ENCODE measurements at regions not wholly inside any gene's neighbourhood (a gene's known extent, or its start where the extent isn't known, plus 50 kb on each side); places are given as distances from the start of the nearest gene placed in this dataset.

GRCh38 chr14:82421286-82421685 lies 887.6 kb upstream of the SEL1L start:
- Histone ChIP-seq H3K4me1 (ENCODE audit: insufficient read depth, low read length, severe bottlenecking) (no peaks in the 10 kb centered on the region), H3K9me3 (ENCODE audit: low read length) (no peaks in the 10 kb centered on the region), H3K4me3 (ENCODE audit: low read depth, low read length, poor library complexity, severe bottlenecking) (no peak overlapping the region), H3K9ac (ENCODE audit: low read length) (no peak overlapping the region), H3K79me2 (ENCODE audit: insufficient read depth, low read length) (no peaks in the 10 kb centered on the region), H3K4me2 (ENCODE audit: low read length) (no peak overlapping the region), H2AFZ (ENCODE audit: low read length) (no peak overlapping the region), H3K27ac (ENCODE audit: low read depth, low read length, poor library complexity, severe bottlenecking) (no peak overlapping the region), H3K36me3 (ENCODE audit: insufficient read depth, low read length) (no peaks in the 10 kb centered on the region), H3K27me3 (ENCODE audit: insufficient read depth, low read length) (no peaks in the 10 kb centered on the region), H4K20me1 (ENCODE audit: insufficient read depth, low read length) (no peaks in the 10 kb centered on the region), H3K9me2 (ENCODE audit: low read depth, low read length) (no peaks in the 10 kb centered on the region), H3F3A (ENCODE audit: insufficient read depth, low read length) (no peaks in the 10 kb centered on the region)
- no peak for TF ChIP-seq CTCF (IDR thresholded peaks at IDR 0.05; ENCODE audit: low read length)
- no peak for TF ChIP-seq EZH2 (IDR thresholded peaks at IDR 0.05; ENCODE audit: borderline replicate concordance, low read length)

GRCh38 chr14:82422230-82422629 lies 888.6 kb upstream of the SEL1L start:
- TF ChIP-seq EZH2 (IDR thresholded peaks at IDR 0.05; ENCODE audit: borderline replicate concordance, low read length), result no peak
- no peak for TF ChIP-seq CTCF (IDR thresholded peaks at IDR 0.05; ENCODE audit: low read length)
- Histone ChIP-seq H3K4me2 (ENCODE audit: low read length) (no peak overlapping the region), H3F3A (ENCODE audit: insufficient read depth, low read length) (no peaks in the 10 kb centered on the region), H2AFZ (ENCODE audit: low read length) (no peak overlapping the region), H3K4me3 (ENCODE audit: low read depth, low read length, poor library complexity, severe bottlenecking) (no peak overlapping the region), H4K20me1 (ENCODE audit: insufficient read depth, low read length) (no peaks in the 10 kb centered on the region), H3K27ac (ENCODE audit: low read depth, low read length, poor library complexity, severe bottlenecking) (no peak overlapping the region), H3K79me2 (ENCODE audit: insufficient read depth, low read length) (no peaks in the 10 kb centered on the region), H3K9ac (ENCODE audit: low read length) (no peak overlapping the region), H3K4me1 (ENCODE audit: insufficient read depth, low read length, severe bottlenecking) (no peaks in the 10 kb centered on the region), H3K9me3 (ENCODE audit: low read length) (no peaks in the 10 kb centered on the region), H3K36me3 (ENCODE audit: insufficient read depth, low read length) (no peaks in the 10 kb centered on the region), H3K9me2 (ENCODE audit: low read depth, low read length) (no peaks in the 10 kb centered on the region), H3K27me3 (ENCODE audit: insufficient read depth, low read length) (no peaks in the 10 kb centered on the region)

- no peak overlapping the region for H3K4me3 ChIP-seq (ENCODE audit: low read depth, low read length, poor library complexity, severe bottlenecking)
- H3K79me2 ChIP-seq (ENCODE audit: insufficient read depth, low read length), result no peaks in the 10 kb centered on the region
- H4K20me1 ChIP-seq (ENCODE audit: insufficient read depth, low read length), result no peaks in the 10 kb centered on the region
- TF ChIP-seq EZH2 (IDR thresholded peaks at IDR 0.05; ENCODE audit: borderline replicate concordance, low read length) (no peak), CTCF (IDR thresholded peaks at IDR 0.05; ENCODE audit: low read length) (no peak)
- H3K9me2 ChIP-seq (ENCODE audit: low read depth, low read length), result no peaks in the 10 kb centered on the region
- no peaks in the 10 kb centered on the region for H3K27me3 ChIP-seq (ENCODE audit: insufficient read depth, low read length)
- no peaks in the 10 kb centered on the region for H3K36me3 ChIP-seq (ENCODE audit: insufficient read depth, low read length)
- no peak overlapping the region for H2AFZ ChIP-seq (ENCODE audit: low read length)
- H3K4me1 ChIP-seq (ENCODE audit: insufficient read depth, low read length, severe bottlenecking), result no peaks in the 10 kb centered on the region
- H3K9me3 ChIP-seq (ENCODE audit: low read length), result no peaks in the 10 kb centered on the region
- no peak overlapping the region for H3K27ac ChIP-seq (ENCODE audit: low read depth, low read length, poor library complexity, severe bottlenecking)
- H3K4me2 ChIP-seq (ENCODE audit: low read length), result no peak overlapping the region
- H3F3A ChIP-seq (ENCODE audit: insufficient read depth, low read length), result no peaks in the 10 kb centered on the region
- no peak overlapping the region for H3K9ac ChIP-seq (ENCODE audit: low read length)
These were observed 891.6 kb upstream of the SEL1L start for GRCh38 chr14:82425261-82425660.
